AG08395 (cell line): ENCODE measurements at regions not wholly inside any gene's neighbourhood (a gene's known extent, or its start where the extent isn't known, plus 50 kb on each side); places are given as distances from the start of the nearest gene placed in this dataset.
A peak's percentile ranks its signal among the peaks of the same experiment; 100 is the strongest.
"Not testable (repeated sequence)": the region's sequence is repeated elsewhere in the genome, so short reads cannot be mapped to it uniquely, and the experiment has no call there.

Source experiments
- DNase-seq: peaks from one replicate; pipeline ENCODE4 v3.0.0; 2012; ENCODE audit warnings: mixed read lengths, low spot score

DNA sequence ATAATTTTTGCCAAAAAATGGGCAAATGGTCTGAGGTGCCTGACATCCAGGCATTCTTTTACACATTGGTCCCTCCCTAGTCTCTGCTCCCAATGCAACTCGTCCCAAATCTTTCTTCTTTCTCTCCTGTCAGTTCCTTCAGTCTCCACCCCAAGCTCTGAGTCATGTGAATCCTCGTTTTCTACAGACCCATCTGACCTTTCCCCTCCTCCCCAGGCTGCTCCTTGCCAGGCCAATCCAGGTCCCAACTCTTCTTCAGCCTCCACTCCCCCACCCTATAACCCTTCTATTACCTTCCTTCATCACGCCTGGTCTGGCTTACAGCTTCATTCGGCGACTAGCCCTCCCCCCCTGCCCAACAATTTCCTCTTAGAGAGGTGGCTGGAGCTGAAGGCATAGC lies 55.3 kb downstream of the BBS10 start:
- DNase-seq, result not testable (repeated sequence)

DNA sequence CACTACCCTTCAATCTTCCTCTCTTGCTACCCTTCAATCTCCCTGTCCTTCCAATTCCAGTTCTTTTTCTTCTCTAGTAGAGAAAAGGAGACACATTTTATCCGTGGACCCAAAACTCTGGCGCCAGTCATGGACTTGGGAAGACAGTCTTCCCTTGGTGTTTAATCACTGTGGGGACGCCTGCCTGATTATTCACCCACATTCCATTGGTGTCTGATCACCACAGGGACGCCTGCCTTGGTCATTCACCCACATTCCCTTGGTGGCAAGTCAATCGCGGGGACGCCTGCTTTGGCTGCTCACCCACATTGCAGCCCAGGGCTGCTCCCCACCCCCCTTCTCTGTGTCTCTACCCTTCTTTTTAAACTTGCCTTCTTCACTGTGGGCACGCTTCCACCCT lies 55.9 kb downstream of the BBS10 start:
- not testable (repeated sequence) for DNase-seq

DNA sequence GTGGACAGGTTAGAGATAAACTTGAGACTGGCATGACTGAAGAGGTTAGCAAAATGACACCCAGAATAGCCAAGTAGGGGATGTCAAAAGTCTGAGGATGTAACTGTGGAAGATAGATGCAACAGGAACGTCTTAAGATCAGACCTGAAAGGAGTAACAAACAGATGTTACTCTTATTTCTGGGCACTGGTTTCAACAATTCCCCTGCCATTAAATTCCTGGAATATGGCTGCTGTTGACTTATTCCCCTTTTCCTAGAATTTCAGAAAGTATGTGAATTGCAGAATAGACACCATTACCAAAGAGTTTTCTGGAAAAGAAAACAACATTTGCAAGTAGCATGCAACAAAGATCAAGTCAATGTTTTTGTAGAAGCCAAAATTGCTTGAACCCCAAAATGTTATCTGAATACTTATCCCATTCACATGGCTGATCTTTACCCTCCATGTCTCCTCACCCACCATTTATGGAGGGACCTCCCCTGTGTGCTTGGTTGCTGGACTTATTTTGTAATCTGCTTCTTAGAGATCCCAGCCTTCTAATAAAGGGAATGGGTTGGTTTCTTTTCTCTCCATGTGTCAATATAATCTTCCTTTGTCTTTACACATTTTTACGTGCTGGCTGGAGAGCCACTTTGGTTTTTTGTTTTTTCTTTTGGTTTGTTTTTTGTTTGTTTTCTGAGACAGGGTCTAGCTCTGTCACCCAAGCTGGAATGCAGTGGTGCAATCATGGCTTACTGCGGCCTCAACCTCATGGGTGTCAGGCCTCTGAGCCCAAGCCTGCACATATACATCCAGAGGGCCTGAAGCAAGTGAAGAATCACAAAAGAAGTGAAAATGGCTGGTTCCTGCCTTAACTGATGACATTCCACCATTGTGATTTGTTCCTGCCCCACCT lies 57.0 kb downstream of the BBS10 start:
- DNase-seq, result no peak

DNA sequence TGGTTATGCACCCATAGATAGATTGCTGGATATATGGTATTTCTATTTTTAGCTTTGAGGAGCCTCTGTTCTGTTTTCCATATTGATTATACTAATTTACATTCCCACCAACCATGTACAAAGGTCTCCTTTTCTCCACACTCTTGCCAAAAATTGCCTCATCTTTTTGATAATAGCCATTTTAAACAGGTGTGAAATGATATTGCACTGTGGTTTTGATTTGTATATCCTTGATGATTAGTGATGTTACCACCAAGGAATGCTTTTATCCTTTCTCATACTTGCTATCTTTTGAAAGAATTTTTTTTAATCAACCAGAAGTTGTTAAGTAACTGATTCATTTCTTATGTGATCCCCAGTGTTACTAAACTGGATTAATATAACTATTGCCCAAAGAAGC lies 60.0 kb downstream of the BBS10 start:
- DNase-seq, result no peak

DNA sequence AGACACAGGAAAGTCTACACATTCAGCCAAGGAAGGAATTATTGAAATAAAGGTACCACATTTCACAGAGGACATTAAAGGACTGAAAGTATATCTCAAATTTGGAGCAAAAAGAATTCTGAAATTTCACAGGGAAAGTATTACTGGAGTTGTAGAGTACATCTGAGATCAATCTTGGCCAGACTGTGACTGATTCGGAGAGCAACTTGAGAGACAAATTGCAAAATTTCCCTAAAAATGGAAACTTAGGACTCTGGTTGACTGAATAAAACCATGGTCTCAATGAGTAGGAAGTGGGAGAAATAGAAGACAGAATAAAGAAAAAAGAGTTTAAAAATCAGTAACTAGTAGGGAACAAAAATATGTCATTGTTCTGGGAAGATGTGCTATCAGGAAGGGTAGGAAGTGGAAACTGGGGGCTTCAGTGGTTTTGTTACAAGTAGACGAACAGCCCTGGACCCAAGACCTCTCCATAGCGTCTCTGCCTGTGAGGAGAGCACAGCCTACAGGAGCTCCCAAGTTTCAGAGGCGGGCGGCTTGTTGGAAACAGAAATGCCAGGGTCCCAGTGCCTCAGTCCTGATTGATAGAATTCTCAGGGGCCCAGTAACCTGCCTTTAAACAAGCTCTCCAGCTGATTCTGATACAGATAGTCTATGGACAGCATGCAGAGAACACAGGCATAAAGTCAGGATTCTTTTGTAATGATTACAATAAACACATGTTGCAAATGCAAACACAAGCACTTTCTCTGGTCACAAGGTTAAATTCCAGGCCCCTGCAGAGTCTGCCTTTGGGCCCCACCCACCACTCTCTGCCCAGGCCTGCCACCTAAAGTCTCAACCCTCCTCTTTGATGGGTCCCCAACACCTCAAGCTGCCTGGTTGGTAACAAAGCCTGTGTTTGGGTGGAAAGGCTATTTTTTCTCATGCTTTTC lies 63.1 kb downstream of the BBS10 start:
- DNase-seq, result no peak

DNA sequence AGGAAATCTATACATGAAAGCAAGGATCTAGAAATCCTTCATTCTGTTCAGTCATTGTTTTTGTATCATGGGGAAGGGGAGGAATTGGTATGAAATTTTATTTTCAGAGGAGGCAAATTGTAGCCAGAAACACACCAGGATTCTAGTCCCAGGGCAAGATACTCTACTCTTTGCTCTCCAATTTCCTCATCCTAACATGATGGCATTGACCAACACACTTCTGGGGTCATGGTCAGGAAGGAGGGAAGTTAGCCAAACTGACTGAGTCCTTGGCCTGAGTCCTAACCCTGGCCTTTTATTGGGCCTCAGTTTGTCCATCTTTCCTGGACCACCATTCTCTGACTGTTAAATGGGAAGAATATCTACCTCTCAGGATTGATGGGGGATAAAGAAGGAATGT lies 65.5 kb downstream of the BBS10 start:
- no peak for DNase-seq

DNA sequence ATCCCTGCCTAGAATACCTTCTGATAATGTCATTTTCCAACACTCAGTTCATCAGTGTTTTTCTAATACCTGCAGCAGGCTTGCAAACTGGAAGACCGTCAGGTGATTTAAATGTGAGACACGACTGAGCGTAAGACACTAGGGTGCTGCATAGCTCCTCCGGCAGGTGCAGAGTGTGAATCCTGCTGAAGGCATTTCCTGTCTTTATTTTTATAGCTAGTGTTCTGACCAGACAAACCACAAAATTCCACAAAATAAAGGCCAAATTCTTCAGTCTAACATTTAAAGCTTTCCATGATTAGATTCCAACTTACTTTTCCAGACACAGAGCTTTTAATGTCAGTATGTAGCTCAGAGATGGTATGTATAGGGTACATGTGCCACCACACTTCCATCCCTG lies 70.7 kb downstream of the BBS10 start:
- DNase-seq, result peak; percentile 62

DNA sequence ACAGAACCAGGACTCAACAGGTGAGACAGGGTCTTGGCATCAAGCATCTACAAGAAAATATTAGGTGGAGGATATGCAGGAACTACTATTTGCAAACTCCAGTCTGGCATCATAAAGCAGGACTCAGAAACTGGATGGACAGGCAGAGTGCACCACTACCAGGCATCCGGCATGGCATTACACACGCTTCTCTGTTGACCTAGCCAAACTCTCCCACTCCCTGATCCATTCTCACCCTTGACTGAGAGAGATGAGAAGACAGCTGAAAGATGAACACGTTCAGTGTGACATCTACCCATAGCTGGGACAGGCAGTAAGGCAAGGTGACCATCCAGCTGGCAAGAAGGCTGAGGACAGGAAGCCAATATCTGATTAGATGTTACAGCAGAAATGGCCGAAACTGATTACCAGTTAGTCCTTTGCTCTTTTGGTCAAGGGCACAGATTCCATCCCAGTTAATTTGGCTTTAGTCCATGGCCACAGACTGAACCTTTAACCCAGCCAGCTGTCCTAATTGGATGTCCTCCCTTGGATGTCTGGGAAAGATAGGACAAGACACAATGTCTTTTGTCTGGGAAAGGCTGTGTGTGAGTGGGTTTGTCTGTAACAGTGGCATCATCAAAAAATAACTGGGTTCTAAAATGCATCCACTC lies 71.6 kb downstream of the BBS10 start:
- no peak for DNase-seq

DNA sequence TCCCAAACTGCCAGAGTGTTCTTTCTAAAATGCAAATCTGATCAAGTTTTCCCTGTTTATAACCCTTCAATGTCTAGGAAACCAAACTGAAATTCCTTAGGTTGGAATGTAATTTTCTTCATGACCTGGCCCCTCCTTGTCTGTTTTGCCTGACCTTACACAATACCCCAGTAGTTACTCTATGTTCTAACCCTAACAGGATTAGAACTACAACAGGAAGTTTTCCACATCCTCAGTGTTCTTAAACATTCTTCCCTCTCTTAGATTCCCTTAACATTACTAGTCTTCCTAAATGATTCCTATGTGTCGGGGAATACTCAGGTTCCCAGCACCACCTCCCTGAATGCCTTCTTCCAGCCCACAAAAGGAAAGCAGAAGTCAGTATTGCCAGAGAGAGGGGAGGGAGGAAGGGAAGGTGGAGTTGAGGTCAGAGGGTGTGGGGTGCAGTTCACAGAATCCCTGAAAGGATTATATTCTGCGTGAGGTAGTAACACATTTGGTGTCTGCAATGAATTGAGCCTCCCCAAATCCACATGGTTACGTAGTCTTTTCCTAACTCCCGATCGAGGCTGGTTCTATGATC lies 72.6 kb downstream of the BBS10 start:
- no peak for DNase-seq

DNA sequence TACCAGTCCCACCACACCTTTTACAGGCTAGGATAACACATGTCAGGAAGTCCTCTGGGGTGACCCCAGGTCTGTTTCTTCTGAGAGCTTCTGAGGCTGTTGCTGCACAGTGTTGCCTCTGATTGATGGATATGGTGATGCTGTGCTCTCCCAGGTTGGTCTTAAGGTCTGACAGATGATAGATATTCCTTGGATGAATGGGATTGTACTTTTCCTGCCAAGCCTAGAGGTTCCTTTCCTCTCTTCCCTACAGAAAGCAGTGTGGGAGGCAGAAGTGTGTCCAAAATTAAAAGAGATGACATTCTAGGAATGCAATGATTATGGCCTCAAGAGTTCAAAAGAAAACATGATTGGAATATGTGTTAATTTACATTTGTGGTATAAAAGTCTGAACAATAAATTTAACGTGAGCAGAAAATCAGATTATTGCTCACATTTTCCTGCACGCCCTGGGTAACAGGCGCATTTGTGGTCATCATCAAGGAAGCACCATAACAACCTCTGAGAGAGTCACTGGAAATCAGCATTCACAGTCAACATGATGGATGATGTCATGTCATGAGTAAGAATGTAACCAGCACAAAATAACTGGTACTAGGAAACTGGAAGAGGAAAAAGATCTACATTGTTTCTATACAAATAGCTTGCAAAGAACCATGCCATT lies 73.7 kb downstream of the BBS10 start:
- peak; percentile 58 for DNase-seq

DNA sequence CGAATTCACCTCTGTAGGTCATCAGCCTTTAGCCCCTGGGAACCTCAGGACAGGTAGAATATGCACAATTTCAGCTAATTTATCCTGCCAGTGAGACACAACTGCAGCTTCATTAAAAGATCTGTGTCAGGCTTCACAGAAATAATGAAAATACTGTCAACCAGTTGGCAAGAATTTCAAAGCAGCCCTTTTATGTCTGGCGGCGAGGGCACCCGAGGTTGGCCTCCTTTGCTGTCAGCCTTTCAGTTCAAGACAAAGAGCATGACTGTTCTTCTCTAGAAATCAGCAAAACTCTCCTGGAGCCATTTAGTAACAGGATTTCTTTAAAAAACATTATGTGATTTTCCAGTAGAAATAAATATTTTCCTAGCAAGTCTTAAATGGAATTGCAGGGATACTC lies 75.9 kb downstream of the BBS10 start:
- DNase-seq, result no peak

DNA sequence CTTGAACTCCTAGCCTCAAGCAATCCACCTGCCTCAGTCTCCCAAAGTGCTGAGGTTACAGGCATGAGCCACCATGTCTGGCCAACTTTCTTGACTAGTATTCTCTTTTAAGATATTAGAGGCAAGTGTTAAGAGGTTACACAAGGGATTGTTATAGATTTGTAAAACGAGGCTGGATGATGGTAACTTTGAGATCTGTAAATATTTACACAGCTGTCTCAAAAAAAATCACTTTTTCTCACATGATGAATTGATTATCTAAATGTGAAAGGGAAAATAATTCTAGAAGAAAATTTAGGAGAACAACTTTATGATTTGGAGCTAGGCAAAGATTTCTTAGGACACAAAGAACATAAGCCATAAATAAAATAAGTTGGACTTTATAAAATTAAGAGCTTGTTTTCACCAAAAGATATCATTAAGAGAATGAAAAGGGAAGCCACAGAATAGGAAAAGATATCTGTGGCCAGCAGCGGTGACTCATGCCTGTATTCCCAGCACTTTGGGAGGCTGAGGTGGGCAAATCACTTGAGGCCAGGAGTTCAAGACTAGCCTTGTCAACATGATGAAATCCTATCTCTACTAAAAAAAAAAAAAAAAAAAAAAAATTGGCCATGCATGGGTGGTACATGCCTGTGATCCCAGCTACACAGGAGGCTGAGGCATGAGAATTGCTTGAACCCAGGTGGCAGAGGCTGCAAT lies 77.4 kb downstream of the BBS10 start:
- no peak for DNase-seq

DNA sequence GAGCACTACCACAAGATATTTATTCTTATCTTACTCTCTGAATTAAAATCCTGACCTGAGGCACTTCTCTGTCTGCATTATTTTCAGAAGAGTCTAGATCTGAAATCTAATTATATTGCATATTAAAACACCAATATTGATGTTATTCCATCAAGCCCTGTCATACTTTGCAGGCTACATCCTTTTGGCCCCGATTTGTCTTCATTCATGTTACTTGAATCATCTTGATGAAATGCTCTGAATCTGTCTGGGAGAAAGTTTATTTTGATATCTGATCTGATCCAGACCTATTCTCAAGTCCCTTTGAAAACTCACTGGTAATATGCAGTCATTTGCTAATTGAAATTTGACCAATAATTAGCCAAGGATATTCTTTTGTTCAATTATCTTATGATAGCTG lies 79.9 kb downstream of the BBS10 start:
- DNase-seq, result no peak

DNA sequence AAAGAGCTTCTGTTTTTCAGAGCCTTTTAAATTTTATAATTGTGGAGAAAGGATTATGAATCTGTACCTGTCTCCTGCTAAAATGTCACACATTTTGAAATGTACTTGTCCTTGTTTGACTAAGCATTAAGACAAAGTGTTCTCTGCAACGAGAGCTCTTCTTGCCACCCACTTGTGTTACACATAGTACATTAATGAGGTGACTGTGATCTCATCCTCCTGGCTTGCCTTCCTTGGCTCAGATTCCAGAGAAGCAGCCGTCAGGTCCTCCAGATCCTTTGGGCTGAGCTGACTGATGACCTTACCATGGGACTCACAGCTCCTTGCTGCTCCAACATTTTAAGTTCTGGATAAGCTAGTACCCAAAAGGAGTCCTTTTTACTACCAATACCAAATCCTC lies 81.4 kb downstream of the BBS10 start:
- peak; percentile 87 for DNase-seq

DNA sequence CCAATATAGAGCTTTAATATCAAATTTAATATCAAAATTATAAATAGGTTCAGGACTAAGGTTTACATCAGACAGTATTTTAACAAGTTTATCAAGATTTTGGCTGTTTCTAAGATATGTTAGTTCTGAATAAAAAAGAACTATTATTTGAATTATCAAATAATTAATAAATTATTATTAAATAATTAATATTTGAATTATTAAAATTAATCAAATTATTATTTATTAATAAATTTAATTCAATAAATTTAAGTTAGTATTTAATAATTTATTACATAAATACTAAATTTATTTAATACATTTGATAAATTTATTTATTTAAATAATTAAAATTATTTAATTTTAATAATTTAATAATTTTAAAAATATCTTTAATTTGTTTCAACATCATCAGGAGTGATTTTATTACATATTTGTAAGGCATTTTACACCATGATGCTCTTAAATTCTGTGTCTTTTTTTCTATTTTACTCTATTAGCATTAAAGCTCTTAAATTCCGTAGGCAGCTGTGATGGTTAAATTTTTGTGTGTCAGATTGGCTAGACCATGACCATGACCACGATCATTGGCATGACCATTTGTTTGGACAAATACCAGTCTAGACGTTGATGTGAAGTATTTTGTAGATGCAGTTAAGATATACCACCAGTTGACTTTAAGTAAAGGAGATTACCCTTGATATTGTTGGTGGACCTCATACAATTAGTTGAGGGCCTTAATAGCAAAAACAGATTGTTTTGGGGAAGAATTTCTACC lies 82.6 kb downstream of the BBS10 start:
- DNase-seq, result no peak

DNA sequence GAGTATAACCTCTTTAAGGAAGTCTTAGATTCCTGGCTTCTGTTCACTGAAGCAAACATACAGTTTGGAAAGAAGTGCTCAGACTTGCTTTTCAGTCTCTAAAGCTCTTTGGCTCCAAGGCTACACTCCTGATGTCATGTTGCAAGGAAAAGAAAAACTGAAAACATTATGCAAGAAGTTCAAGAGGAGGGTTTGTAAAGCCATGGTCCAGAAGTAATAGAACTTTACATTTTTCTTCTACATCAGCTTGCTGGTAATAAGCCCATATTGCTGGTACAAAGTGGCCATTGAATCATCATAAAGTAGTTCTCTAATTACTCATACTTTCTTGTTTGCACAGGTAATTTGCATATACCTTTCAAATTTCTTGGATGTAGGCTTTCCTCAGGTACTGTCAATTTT lies 83.6 kb downstream of the BBS10 start:
- no peak for DNase-seq

DNA sequence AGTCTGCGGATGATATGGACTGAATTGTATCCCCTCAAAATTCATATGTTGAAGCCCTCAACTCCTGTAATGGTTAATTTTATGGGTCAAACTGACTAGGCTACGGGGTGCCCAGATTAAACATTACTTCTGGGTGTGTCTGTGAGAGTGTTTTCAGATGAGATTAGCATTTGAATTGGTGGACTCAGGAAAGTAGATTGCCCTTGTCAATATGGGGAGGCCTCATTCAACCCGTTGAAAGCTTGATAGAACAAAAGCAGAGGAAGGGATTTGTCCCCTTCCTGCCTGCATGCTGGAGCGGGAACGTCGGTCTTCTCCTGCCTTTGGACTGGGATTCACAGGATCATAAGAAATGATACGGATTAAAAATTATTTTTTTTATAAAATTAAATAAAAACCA lies 84.5 kb downstream of the BBS10 start:
- no peak for DNase-seq

DNA sequence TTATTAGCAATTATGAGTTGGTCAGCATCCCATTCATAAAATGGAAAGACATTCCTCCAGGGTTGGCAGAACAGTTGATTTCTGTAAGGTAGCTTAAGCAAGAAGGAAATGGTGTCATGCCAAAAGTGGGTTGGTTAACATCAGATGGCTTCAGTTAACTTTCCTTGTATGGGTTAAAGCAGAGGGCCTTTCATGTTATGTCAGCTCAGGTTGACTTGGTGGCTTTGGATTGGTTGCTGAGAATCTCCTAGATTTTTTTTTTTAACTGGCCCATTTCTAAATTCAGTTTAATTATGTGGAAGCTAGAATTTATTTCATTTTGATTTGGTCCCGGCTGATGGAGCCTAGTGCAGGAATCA lies 87.8 kb downstream of the BBS10 start:
- DNase-seq, result no peak

DNA sequence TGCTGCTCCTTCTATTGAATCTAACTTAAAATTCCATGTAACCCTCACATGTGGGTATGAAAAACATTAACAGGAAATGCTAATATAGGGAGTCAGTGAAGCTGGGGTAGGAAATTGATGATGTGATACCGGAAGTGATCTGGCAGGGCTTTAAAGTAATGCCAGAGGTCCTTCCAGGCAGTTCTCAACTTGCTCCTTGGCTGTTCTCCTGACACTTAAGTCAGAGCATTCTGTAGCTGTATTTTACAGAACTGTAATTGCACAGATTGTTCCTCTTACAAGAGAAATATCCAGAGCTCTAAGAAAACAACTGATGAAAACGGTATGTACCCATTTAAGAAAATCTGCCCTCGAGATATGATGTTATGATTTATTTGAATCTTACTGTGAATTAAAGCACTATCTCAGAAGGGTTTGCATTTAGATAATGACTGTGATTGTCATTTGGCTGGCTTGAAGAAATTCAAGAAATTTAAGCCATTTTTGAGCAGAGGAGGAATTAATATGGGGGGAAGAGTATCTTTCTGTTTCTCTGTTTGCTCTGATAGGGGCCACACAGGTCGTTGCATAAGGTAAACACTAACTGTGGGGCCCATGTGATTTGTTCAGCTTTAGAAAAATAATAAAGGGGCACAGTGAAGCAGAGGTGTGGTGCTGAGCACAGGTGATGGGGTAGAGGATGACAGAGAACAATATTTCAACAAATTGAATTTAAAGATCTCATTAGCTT lies 88.4 kb downstream of the BBS10 start:
- peak; percentile 86 for DNase-seq

DNA sequence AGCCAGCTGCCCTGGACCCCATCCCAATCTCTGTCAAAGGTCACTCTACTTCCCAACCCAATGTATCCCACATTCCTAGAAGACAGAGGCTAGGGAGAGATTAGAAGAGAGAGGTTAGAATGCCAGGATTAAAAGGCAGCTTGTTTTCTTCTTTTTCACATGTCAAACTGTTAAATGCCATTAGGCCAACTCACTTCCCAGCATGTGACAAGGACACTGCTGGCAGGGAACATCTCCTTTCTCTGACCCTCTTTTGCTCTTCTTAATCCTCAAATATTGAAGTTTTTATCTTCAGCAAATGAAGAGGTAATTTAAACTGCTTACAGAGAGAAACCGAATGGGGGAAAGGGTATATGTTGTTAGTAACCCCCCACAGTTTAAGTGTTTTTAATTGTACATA lies 89.1 kb downstream of the BBS10 start:
- DNase-seq, result peak; percentile 45
